Stimulated activated CD4-positive, alpha-beta T cell treated with anti-CD3 and anti-CD28 coated beads, TNF-alpha, amount 100 ng/mL, for 48 hours (primary cell): ENCODE measurements at regions not wholly inside any gene's neighbourhood (a gene's known extent, or its start where the extent isn't known, plus 50 kb on each side); places are given as distances from the start of the nearest gene placed in this dataset.

ENCODE experiments used
- DNase-seq, 3 donors: peaks; one replicate each; pipeline ENCODE4 v3.0.0-alpha.2; 2020; ENCODE audit warnings: low read depth in 3 of 3

- no peak for DNase-seq
Measured at GRCh38 chr3:176431991-176432390, 765.3 kb downstream of the TBL1XR1 start.

- no peak for DNase-seq
Measured at GRCh38 chr3:176431038-176431418, 766.3 kb downstream of the TBL1XR1 start.

- DNase-seq = no peak
Measured at GRCh38 chr3:176430244-176431037, 766.8 kb downstream of the TBL1XR1 start.

- DNase-seq = no peak
Measured at GRCh38 chr3:176428552-176428951, 768.7 kb downstream of the TBL1XR1 start.

GRCh38 chr3:176426371-176426770, 770.9 kb downstream of the TBL1XR1 start:
- DNase-seq = no peak

GRCh38 chr3:176416870-176417269, 780.4 kb downstream of the TBL1XR1 start:
- DNase-seq = no peak

- no peak for DNase-seq
Measured at GRCh38 chr3:176415661-176416295, 781.5 kb downstream of the TBL1XR1 start.

GRCh38 chr3:176412771-176413170, 784.5 kb downstream of the TBL1XR1 start:
- no peak for DNase-seq

GRCh38 chr3:176403531-176403930, 793.8 kb downstream of the TBL1XR1 start:
- no peak for DNase-seq

- DNase-seq = no peak
Measured at GRCh38 chr3:176401211-176401610, 796.1 kb downstream of the TBL1XR1 start.

GRCh38 chr3:176399193-176399592, 798.1 kb downstream of the TBL1XR1 start:
- no peak for DNase-seq

- DNase-seq = no peak
Measured at GRCh38 chr3:176395240-176395639, 802.0 kb downstream of the TBL1XR1 start.

GRCh38 chr3:176378789-176379188, 818.5 kb downstream of the TBL1XR1 start:
- no peak for DNase-seq

- DNase-seq = no peak
Measured at GRCh38 chr3:176376531-176376930, 820.8 kb downstream of the TBL1XR1 start.

GRCh38 chr3:176375519-176375918, 821.8 kb downstream of the TBL1XR1 start:
- DNase-seq = no peak

- DNase-seq = no peak
Measured at GRCh38 chr3:176362191-176362731, 835.0 kb downstream of the TBL1XR1 start.

GRCh38 chr3:176359211-176359610, 838.1 kb downstream of the TBL1XR1 start:
- DNase-seq = no peak

GRCh38 chr3:176357891-176358290, 839.4 kb downstream of the TBL1XR1 start:
- DNase-seq = no peak

GRCh38 chr3:176354843-176355242, 842.4 kb downstream of the TBL1XR1 start:
- no peak for DNase-seq

- no peak for DNase-seq
Measured at GRCh38 chr3:176352716-176353334, 844.5 kb downstream of the TBL1XR1 start.

- DNase-seq = no peak
Measured at GRCh38 chr3:176351408-176351807, 845.9 kb downstream of the TBL1XR1 start.

- DNase-seq = no peak
Measured at GRCh38 chr3:176349706-176350105, 847.6 kb downstream of the TBL1XR1 start.
